Stomach (tissue), 4 donors: ENCODE measurements at regions not wholly inside any gene's neighbourhood (a gene's known extent, or its start where the extent isn't known, plus 50 kb on each side); places are given as distances from the start of the nearest gene placed in this dataset.

ENCODE experiments used
- EP300 ChIP-seq: sonication (generic); formaldehyde crosslinking; IDR thresholded peaks from one replicate; pipeline ENCODE4 v1.6.1; 2017; ENCODE audit warnings: antibody characterized with exemption
- POLR2A ChIP-seq, 4 donors: fragments of 450-650 bp; IDR thresholded peaks; one replicate each; pipeline ENCODE4 v1.6.1; 2016; ENCODE audit warnings: antibody characterized with exemption in 4 of 4, control low read depth in 2 of 4, mild to moderate bottlenecking in 1 of 4, moderate library complexity in 1 of 4
- POLR2AphosphoS5 ChIP-seq, 3 donors: sonication (generic); formaldehyde crosslinking; IDR thresholded peaks; one replicate each; pipeline ENCODE4 v1.6.1; 2016; ENCODE audit warnings: antibody characterized with exemption in 3 of 3
- TF ChIP-seq, protein P1 (sequence below), 7 experiments: fragments of 450-650 bp in 4 of 7; fragments of 200-600 bp in 3 of 7; sonication (generic) in 3 of 7; IDR thresholded peaks; one replicate each; pipeline ENCODE4 v1.5.1; 2016 to 2019; ENCODE audit warnings: antibody characterized with exemption in 7 of 7, control low read depth in 2 of 7, mild to moderate bottlenecking in 1 of 7

DNA sequence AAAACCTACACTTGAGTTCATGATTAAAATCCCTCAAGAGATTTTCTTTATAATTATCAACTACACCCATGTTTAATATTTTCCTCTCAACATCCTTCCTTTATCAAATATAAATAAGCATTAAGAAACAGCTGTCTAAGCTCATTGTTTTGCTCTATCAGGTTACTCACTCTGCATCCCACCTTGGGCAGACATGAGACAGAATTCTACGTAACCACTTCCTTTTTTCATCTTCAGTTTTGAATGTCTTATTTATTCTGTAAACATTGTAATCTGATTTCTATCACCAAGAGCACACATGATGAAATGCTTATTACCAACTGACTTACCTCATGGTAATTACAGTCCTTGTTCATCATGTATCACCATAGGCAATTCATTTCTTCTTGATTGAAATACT is 1256.6 kb upstream of the ATXN8OS start:
- TF ChIP-seq, protein P1, sequence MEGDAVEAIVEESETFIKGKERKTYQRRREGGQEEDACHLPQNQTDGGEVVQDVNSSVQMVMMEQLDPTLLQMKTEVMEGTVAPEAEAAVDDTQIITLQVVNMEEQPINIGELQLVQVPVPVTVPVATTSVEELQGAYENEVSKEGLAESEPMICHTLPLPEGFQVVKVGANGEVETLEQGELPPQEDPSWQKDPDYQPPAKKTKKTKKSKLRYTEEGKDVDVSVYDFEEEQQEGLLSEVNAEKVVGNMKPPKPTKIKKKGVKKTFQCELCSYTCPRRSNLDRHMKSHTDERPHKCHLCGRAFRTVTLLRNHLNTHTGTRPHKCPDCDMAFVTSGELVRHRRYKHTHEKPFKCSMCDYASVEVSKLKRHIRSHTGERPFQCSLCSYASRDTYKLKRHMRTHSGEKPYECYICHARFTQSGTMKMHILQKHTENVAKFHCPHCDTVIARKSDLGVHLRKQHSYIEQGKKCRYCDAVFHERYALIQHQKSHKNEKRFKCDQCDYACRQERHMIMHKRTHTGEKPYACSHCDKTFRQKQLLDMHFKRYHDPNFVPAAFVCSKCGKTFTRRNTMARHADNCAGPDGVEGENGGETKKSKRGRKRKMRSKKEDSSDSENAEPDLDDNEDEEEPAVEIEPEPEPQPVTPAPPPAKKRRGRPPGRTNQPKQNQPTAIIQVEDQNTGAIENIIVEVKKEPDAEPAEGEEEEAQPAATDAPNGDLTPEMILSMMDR (IDR thresholded peaks at IDR 0.05): no peak
- TF ChIP-seq POLR2A (IDR thresholded peaks at IDR 0.05) (no peak), POLR2AphosphoS5 (IDR thresholded peaks at IDR 0.05) (no peak), EP300 (no peak)
